GM18868 (cell line): ENCODE measurements at regions not wholly inside any gene's neighbourhood (a gene's known extent, or its start where the extent isn't known, plus 50 kb on each side); places are given as distances from the start of the nearest gene placed in this dataset.
"Not testable (repeated sequence)": the region's sequence is repeated elsewhere in the genome, so short reads cannot be mapped to it uniquely, and the experiment has no call there.

Source experiments
- ATAC-seq: cut with Tn5 transposase; IDR thresholded peaks from one replicate; pipeline ENCODE4 v1.9.1; 2021; ENCODE audit warnings: mild to moderate bottlenecking, moderate library complexity; ENCODE audit not compliant: unreplicated experiment

DNA sequence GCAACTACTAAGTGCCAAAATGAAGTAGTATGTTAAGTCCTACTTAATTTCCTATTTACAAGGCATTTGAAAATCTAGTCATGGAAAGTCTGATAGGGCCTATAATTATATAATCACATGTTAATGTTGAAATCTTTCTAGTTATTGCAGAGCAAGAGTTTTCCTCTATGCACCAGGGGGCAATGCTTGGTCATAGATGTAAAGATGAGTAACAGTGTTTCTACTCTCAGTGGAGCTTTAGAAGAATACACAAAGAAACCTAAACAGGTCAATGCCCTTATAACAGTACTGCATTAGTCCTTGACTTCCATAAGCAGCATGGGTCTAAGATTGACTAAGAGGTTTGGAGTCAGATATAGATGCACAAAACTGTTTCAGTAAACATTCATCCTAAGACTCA, 218.7 kb downstream of the KCTD12 start:
- ATAC-seq: peak; percentile 55

DNA sequence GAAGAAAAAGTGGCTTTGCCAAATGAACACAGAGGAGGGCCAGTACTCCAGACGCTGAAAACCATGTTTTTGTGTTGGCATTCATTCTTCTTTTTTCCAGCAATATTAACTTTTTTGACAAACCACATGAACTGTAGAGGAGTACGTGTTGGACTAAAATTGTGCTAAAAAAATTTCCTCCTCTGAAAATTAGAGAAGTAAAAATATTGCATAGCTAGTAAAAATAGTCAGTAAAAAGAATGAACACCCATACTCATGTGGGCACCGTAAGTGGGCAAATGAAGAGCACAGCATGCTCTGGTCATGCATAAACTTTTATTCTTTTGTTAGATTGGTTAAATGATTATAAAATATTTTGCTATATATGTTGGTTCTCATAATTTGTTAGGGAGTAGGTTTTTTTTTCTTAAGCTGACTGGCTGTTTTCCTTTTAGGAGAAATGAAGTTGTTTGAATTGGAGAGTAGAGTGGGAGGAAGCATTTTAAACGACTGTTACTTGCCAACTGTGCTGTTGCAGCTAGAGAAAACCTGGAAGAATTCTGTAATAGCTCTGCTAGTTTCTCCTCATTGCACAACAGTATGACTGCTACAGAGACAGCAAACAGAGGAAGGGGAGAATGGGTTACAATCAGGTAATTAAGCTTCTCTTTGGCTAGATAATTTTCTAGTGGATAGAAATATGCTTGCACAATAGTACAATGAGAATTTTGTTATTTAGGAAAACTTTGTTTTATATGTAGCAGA, 222.4 kb downstream of the KCTD12 start:
- ATAC-seq: no peak

DNA sequence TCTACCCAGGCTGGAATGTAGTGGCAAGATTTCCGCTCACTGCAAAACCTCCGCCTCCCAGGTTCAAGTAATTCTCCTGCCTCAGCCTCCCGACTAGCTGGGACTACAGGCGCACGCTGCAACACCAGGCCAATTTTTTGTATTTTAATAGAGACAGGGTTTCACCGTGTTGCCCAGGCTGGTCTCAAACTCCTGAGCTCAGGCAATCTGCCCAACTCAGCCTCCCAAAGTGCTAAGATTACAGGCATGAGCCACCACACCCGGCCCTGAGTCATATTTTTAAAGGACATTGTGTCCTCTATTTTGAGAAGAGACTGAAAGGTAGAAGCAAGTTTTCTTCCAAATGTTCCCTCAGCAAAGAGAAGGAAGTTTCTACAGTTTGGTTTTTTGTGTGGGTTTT, 227.1 kb downstream of the KCTD12 start:
- ATAC-seq: not testable (repeated sequence)

DNA sequence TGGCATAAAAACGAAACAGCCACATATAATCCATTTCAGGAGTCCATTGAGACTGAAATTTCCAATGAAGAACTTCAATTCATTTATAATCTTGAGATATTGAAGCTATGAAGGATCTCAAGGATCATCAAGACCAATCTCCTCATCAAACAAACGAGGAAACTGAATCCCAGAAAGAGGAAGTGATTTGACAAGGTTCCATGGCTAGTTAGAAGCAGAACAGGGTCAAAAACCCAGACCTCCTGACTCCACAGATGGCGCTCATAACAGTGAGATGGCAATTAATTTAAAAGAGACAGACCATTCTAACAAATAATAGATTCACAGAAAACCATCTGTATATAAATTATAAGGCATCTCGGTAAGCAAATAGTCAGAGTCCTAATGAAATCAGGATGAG, 229.7 kb downstream of the KCTD12 start:
- peak; percentile 48 for ATAC-seq

DNA sequence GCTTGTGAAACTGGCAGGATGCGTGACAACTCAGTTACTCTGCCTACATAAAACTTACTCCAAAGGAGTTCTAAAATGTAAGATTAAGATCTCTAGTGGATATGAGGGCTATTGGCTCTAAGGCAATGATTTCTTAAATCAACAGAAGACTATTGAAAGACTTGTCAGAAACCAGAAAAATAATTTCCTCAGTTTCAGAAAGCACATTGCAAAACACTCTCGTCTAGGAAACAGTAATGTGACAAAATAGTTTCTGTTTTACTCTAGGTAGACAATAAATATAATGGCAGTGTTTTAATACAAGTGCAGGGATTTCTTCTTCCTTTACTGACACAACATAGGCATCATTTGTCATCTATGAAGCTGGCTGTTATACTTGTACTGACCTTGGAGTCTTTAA, 230.1 kb downstream of the KCTD12 start:
- ATAC-seq: peak; percentile 34

DNA sequence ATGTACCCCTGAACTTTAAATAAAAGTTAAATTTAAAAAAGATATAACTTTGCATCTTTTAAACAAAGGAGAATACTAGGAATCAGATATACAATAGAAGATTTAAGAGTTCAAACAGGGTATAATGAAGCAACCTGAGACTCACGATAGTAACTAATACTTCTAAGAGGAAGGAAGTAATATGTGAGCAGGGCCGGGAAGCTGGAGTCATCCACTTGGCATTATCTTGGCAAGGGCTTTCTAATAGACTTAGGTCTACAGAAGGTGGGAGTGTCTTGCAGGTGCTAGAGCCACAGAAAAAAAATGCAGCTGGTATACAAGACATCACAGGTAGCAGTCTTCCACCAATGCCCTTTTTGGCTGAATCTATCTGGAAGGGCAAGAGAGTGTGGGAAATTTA, 231.9 kb downstream of the KCTD12 start:
- no peak for ATAC-seq

DNA sequence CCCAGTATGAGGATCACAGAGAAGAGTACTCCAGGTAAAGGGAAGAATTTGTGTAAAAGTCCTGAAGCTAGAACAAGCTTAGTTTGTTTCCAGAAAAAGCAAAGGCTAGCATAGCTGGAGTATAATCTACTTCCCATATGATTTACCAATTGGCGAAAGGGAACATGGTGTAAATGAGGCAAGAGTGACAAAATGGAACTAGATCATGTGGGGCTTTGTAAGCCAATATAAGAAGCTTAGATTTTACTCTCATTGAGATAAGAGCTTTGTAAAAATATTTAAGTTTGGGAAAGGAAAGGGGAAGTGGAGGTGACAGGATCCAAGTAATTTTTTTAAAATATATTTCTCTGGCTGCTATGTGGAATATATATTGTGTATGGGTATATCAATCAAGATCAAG, 234.9 kb downstream of the KCTD12 start:
- ATAC-seq: no peak

DNA sequence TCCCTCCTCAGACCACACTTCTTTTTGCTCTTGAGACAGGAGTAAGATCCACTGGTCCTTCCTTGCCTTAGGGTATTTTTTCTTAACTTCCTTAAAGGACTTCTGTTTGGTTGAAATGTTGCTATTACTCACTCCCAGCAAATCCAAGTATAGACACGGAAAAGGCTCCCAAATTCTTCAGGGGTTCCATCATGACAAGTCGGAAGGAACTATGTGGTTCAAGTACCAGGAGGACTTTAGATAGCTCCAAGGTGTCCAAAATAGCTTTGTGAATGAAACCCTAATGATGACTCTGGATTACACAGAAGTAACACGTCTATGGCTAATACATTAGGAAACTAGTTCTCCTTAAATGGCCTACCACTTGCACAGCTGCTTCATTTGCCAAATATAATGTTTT, 238.7 kb downstream of the KCTD12 start:
- no peak for ATAC-seq

DNA sequence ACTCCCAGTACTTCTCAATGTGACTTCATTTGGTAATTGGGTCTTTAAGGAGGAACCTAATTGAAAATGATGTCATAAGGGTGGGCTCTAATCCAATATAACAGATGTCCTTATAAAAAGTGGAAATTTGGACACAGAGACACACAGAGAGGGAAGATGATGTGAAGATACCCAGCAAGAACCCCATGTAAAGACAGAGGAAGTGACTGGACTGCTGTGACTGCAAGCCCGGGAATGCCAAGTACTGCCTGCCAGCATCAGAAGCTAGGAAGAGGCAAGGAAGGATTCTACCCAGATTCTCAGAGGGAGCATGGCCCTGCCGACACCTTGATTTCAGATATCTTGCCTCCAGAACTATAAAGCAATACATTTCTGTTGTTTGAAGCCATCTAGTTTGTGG, 239.3 kb downstream of the KCTD12 start:
- no peak for ATAC-seq

DNA sequence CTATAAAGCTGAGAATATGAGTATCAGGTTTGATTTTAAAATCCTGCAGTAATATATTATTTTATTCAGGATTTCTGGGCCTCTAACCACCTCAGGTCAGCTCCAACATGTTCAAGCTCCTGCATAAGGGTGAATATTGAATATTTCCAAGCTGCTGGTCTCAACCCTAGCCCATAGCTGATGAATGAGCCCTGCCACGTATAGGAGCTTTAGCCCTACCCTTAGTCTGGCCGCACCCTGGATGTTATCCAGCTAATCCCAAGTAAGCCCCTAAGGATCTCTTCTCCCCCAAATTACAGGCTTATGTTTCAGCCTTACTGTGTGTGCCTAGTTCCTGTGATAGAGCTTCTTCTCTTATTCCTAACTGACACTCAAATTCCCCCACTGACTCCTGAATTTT, 240.6 kb downstream of the KCTD12 start:
- ATAC-seq: no peak

DNA sequence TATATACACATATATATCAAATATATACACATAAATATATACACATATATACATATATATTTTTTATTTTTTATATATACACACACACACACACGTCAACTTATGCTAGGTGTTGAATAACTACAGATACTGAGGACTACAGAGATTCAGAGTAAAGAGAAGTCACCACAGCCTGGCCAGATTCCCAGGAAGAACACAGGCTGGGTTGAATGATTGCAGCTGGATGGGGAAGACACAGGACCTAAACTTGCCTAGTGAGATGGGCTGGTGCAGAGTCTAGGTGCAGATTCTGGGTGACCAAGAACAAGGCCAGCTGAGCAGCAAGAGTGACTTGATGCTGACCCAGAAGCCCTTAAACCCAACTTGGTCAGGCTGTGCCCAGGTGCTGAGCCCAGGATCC, 241.3 kb downstream of the KCTD12 start:
- ATAC-seq: no peak

DNA sequence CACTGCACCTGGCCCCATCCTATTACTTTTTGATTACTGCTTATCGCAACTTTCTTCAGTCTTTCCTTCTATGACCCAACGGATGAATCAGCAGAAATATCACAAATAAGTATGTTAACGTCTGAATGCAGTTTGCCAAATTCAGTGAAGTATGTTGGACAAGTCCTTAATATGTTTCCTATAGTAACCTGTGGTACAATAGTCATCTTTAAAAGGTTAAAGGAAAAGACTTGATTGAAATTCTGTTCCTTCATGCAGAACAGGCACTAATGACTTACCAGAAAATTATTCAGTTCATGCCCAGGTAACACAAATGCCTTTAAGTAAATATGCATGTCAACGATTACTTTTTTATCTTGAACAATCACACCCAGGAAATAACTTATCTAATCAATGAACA, 242.6 kb downstream of the KCTD12 start:
- ATAC-seq: no peak

DNA sequence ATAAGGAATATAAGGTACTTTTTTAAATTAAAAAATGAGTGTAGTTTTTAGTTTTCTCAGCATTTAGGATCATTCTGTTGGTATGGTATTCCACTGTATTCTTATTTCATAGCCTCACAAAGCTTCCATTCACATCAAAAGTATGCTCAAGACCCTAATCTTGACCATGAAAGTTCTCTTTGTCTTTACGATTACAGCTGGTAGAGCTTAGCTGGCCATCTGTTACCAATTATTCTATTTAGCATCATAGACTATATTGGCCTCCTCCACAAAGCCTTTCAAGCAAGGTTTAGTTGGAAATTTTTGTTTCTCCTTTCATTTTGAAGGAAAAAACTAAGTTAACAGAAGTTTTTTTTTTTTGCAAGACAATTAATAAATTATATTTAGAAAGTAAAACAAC, 245.1 kb downstream of the KCTD12 start:
- ATAC-seq: no peak

DNA sequence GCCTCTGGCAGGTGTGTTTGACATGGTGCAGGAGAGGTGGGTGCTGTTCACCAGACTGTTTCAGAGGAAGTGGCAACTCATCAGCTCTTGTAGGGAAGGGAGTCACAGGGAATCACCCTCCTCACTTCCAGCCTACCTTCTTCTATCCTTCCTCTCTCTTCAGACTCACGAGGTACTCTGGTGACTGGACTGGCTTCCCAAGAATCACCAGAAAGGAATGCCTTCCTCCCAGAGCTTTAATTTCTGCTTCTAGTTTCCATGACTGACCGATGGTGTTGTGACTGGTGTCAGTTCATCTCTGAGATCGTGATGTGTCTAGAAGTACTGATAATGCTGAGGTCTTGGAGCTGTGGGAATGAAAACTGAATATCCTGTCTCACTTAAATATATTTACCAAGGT, 247.3 kb downstream of the KCTD12 start:
- no peak for ATAC-seq

DNA sequence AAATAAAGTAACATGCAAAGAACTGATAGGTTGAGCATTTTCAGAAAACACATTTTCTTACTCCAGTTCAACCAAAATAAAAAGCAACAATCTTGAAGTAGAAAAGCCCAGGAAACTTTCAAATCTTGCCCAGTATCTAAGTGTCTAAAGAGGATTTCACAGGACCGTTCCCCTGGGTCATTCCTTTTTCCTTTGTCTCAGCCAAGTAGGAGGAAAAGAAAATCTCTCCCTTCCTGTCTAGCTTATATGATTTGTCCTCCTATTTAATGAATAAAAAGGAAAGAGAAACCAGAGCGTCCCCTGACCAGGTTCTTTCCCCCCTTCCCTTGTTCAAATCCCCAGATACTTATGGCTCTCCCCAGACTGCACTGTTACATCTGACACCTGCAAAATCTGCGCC, 248.0 kb downstream of the KCTD12 start:
- no peak for ATAC-seq

DNA sequence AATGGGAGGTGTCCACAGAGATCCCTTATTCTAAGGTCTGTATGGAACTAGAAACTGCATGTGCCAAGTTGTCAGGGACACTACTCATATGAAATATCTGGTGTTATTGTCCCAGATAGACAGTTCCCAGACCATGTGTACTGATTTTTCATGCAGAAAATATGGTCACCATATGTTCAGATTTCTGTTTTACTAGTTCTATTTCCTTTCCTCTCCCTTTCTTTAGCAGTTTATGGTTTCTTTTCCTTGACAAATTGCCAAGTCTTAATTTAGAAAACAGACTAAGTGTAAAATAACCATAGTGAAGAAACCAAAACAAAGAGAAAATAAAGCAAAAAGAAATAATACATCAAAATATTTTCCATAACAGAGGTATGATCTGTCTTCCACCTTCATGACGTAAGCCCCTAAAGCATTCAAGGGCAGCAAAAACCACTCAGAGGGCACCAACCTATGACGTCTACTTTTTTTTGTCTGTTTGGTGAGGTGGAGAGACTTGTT, 248.5 kb downstream of the KCTD12 start:
- no peak for ATAC-seq

DNA sequence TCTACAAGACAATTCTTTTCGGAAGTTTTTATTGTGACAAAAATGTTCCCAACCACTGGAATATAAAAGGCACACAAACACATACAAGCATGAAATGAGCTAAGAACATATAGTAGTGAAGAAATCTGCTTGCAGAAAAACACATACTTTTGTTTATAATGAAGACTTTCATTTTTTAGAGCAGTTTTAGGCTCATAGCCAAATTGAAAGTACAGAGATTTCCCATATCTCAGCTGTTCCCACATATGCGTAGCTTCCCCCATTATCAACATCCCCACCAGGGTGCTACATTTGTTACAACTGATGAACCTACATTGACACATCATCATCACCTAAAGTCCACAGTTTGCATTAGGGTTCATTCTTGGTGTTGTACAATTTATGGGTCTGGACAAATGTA, 249.4 kb downstream of the KCTD12 start:
- ATAC-seq: no peak

DNA sequence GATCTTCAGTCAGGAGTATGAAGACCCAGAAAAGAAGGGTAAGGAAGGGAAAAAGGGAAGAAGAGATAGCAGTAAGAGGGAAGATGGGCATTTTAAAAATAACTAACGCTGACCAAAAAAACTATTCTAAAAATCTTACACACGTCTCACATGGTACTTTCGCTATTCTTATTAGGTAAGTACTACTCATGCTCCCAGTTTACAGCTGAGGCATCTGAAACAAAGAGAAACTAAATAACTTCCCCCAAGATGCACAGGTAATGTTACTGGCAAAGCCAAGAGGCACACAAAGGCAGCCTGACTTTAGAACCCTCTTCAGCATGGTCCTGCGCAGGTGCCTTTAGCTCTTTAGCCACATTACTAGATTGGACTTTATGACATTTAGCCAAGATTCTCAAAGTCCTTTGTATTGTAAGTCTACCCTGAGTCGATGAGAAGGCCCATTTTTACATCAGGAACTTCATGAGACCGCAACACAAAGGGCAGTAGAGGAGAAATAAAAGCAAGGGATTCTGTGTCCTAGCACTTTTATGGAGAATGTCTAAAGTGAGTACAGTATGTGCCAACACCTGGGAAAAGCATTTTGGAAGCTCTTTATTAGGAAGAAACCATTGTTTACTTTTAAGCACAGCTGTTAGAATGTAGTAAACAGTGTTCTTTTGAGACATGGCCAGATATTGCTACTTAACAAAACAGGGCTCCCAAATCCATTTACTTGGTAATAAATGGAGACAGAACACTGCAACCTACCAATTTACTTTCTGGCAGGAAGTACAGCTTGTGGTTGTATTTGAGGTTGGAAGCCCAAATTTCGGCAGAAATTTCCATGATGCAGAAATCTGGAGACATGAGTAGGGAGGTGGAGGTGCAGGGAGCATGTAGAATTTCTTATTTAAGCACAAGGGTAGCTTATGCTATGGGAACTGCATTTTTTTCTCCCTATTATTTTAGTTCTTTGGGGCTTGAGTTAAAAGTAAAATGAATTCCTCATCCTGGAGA, 250.7 kb downstream of the KCTD12 start:
- peak; percentile 62 for ATAC-seq

DNA sequence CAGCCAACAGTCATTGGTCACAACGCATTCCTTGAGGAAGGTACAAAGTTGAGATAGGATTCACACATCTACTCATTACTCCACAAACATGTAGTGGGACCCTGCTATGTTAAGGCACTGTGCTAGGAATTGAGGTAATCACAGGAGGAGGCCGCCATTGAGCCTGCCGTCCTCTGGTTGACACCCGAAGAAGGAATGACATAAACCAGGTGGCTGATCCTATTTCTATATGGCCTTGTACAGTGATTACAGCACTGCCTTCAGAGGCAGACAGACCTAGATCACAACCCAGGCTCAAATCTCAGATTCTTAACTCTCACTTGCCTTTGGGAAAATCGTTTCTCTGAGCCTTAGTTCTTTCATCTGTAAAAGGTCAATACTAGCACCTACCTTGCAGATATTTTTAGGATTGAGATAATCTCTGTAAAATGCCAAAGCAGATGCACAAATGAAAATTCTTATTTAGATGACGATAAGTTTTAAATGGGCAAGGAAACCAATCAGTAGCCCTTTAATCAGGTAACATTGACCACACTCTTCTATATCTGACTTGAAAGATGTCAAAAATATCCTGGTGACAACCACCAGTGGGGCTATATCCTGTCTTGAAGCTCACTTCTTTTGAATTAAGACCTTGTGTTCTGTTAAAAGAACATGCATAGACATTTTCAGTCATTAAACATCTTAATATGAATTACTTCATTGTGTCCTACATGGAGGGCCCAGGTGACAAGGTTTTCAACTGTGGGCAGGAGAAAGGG, 251.6 kb downstream of the KCTD12 start:
- peak; percentile 47 for ATAC-seq

DNA sequence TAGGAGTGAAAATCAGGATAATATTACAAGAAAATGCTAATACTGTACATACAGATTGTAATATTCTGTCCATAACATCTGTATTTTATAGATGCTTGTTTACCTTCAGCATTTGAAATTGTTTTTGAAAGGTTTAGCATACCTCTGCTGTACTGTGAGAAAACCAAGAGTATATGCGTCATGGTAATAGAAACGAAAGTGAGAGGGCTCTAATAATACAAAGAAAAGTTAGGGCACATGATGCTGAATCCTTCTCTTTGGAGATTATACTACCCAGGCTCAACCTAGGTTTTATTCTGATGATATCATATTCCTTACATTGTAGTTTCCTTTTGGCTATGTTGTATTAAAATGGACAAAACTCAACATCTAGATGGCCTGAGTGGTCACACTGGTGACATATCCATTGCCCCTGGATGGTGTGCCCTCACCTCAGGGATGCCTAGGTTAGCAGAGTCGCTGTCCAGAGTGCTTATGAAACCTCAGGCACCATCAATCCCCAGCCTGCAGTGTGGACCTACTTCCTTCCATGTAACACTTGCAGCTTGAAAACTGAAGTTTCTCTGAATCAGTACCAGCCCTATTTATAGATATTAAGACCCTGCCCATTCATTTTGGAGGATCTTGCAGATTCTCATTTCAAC, 253.7 kb downstream of the KCTD12 start:
- no peak for ATAC-seq
